ENCODE measurements at regions not wholly inside any gene's neighbourhood (a gene's known extent, or its start where the extent isn't known, plus 50 kb on each side); places are given as distances from the start of the nearest gene placed in this dataset.
A peak's percentile ranks its signal among the peaks of the same experiment; 100 is the strongest.

DNA sequence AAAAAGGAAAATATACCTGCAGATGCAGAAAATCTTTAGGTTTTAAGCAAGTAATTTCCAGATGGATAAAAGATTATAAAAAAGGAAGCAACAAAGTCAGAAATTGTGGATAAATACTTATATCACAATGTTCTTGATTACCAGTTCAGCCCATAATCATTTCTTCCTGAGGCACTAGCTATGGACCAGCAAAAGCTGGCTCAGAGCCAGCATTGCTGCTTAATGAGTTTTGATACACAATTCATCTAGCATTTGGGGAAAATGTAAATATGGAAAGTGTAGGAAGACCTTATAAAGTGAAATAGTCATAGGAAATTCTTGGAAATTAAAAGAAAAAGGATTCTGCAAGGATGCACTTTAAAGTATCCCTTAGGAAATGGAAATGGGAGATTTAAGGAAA is 168.3 kb upstream of the GBE1 start:
- H3K27ac ChIP-seq (ENCODE audit: extremely low read depth, low read depth, low read length): no peak overlapping the region
- H3K9me3 ChIP-seq (replicated peaks; ENCODE audit: control insufficient read depth, insufficient read depth, low read depth, low read length): no peaks in the 10 kb centered on the region
- H3K4me1 ChIP-seq (replicated peaks in 1 of 2; ENCODE audit: control insufficient read depth in 2 of 2, insufficient read depth in 2 of 2, low read length in 2 of 2): no peaks in the 10 kb centered on the region
- H3K4me3 ChIP-seq: no peak overlapping the region
- ChIA-PET POLR2A (no interaction called here), CTCF (ENCODE audit: low intra/inter-chr PET ratio) (no interaction called here)
- H3K27me3 ChIP-seq (ENCODE audit: control insufficient read depth in 2 of 2, insufficient read depth in 2 of 2, low read length in 2 of 2): no peaks in the 10 kb centered on the region
- TF ChIP-seq MYC (IDR thresholded peaks at IDR 0.05; ENCODE audit: low read depth, low read length) (no peak), MYC (CRISPR knock-in tag; IDR thresholded peaks at IDR 0.05; ENCODE audit: borderline replicate concordance, low read depth) (no peak), NFIX (CRISPR knock-in tag; IDR thresholded peaks at IDR 0.05; ENCODE audit: low read depth) (peak; percentile 62), NFIC (IDR thresholded peaks at IDR 0.05) (peak; percentile 85), TCF3 (CRISPR knock-in tag; IDR thresholded peaks at IDR 0.05) (no peak), NEUROD1 (IDR thresholded peaks at IDR 0.05; ENCODE audit: borderline replicate concordance, low read depth, low read length, partially characterized antibody) (no peak), FOXM1 (IDR thresholded peaks at IDR 0.05; ENCODE audit: low read depth) (no peak), FOXM1 (CRISPR knock-in tag; IDR thresholded peaks at IDR 0.05; ENCODE audit: low read depth) (no peak), ELF2 (CRISPR knock-in tag; IDR thresholded peaks at IDR 0.05) (no peak), ZNF444 (CRISPR knock-in tag; IDR thresholded peaks at IDR 0.05) (no peak), C11orf30 (IDR thresholded peaks at IDR 0.05; ENCODE audit: low read depth) (no peak), TEAD1 (CRISPR knock-in tag; IDR thresholded peaks at IDR 0.05) (no peak)
- TF ChIP-seq, protein P1, sequence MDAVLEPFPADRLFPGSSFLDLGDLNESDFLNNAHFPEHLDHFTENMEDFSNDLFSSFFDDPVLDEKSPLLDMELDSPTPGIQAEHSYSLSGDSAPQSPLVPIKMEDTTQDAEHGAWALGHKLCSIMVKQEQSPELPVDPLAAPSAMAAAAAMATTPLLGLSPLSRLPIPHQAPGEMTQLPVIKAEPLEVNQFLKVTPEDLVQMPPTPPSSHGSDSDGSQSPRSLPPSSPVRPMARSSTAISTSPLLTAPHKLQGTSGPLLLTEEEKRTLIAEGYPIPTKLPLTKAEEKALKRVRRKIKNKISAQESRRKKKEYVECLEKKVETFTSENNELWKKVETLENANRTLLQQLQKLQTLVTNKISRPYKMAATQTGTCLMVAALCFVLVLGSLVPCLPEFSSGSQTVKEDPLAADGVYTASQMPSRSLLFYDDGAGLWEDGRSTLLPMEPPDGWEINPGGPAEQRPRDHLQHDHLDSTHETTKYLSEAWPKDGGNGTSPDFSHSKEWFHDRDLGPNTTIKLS (IDR thresholded peaks at IDR 0.05; ENCODE audit: borderline replicate concordance, low read depth): no peak
- DNase-seq (ENCODE audit: extremely low read depth in 1 of 4, low spot score in 3 of 4) (peak in 1 of 4 experiments; percentile 5), FAIRE-seq (no peak), ATAC-seq (no peak)
- intact Hi-C loops (cut with micrococcal nuclease): no loop called here
- H3K9ac ChIP-seq (ENCODE audit: insufficient read depth in 1 of 2, low read depth in 2 of 2, low read length in 2 of 2): no peak overlapping the region
- BruUV-seq (replicated peaks): no TSS peak
- H3K79me2 ChIP-seq (ENCODE audit: control insufficient read depth, insufficient read depth, low read length): no peaks in the 10 kb centered on the region
- in situ Hi-C loops (cut with MboI): no loop called here
- H3K4me2 ChIP-seq (ENCODE audit: insufficient read depth, low read length): no peak overlapping the region
- no peak overlapping the region for H2AFZ ChIP-seq (ENCODE audit: low read depth, low read length)
- H4K20me1 ChIP-seq (replicated peaks; ENCODE audit: control insufficient read depth, insufficient read depth, low read length): no peaks in the 10 kb centered on the region
- no peaks in the 10 kb centered on the region for H3K36me3 ChIP-seq (ENCODE audit: control insufficient read depth, insufficient read depth, low read length)
- H3K9me1 ChIP-seq (ENCODE audit: control insufficient read depth, insufficient read depth, low read length): no peaks in the 10 kb centered on the region
